Mesodermal cell (in vitro differentiated cells): ENCODE measurements at regions not wholly inside any gene's neighbourhood (a gene's known extent, or its start where the extent isn't known, plus 50 kb on each side); places are given as distances from the start of the nearest gene placed in this dataset.
"Not testable (repeated sequence)": the region's sequence is repeated elsewhere in the genome, so short reads cannot be mapped to it uniquely, and the experiment has no call there.

ENCODE experiments used
- H3K27ac ChIP-seq: 2 replicates; pipeline ENCODE4 v1.7.0; 2013; ENCODE audit warnings: mild to moderate bottlenecking, low read depth, low read length, moderate library complexity; ENCODE audit not compliant: severe bottlenecking
- H3K36me3 ChIP-seq: 2 replicates; pipeline ENCODE4 v1.7.1; 2013; ENCODE audit warnings: mild to moderate bottlenecking, low read length, moderate library complexity; ENCODE audit not compliant: control insufficient read depth, insufficient read depth
- H3K4me1 ChIP-seq: one replicate; pipeline ENCODE4 v1.7.1; 2013; ENCODE audit warnings: mild to moderate bottlenecking, low read length; ENCODE audit not compliant: insufficient read depth, control insufficient read depth, poor library complexity, severe bottlenecking
- H3K4me3 ChIP-seq: 2 replicates; pipeline ENCODE4 v1.7.0; 2013; ENCODE audit warnings: low read length, control low read depth, mild to moderate bottlenecking; ENCODE audit not compliant: insufficient read depth, poor library complexity, severe bottlenecking; ENCODE audit errors: extremely low read depth
- H3K9me3 ChIP-seq: 2 replicates; pipeline ENCODE4 v1.7.1; 2013; ENCODE audit warnings: mild to moderate bottlenecking, low read length, moderate library complexity; ENCODE audit not compliant: control insufficient read depth
- WGBS, 2 experiments: methylation state at CpG; one replicate each; pipeline ENCODE4 v1.1.5; 2013; ENCODE audit warnings: missing lambda C conversion rate in 2 of 2; ENCODE audit not compliant: insufficient coverage in 2 of 2; 5-methylcytosine and 5-hydroxymethylcytosine counted together

DNA sequence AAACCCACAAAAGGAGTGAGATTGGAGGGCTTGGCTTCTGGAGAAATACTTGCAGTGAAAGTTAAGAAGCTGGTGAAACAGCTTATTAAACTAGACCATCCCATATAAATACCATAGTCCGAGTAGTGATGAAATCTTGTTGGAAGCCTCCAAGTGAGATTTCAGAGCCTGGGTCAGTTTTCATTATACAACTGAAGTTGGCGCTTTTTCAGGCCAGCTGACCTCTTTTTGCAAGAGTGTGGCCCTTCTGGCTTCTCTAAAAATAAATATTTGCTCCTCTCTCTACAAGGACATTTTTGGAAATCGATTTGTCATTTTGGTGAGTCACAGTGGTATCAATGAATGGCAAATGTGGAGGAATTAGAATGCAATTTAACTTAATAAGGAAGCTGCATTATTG lies 51.2 kb upstream of the THRB start:
- no peak overlapping the region for H3K27ac ChIP-seq
- H3K4me1 ChIP-seq = no peaks in the 10 kb centered on the region
- H3K36me3 ChIP-seq = no peaks in the 10 kb centered on the region
- no peak overlapping the region for H3K4me3 ChIP-seq
- 86 to 100% methylated on average over 1 to 2 of the region's 3 CpGs for WGBS, 2 experiments
- no peaks in the 10 kb centered on the region for H3K9me3 ChIP-seq

DNA sequence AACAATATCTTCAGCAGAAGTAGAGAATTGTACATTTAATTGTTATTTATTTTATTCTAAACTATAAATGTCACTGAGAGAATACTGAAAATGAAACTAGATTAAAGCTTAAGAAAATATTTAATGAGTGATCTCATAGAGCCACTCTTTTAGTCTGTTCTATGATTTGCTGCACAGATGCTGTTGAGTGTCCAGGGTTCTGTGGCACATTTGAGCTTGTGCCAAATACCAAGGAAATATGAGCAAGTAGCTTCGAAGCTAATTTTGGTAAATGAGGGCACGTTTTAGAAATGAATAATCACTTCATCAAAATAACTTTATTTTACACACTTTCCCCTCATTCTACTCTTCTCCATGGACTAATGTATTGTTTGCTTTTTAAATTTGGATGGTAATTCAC lies 53.6 kb upstream of the THRB start:
- no peak overlapping the region for H3K4me3 ChIP-seq
- H3K36me3 ChIP-seq = no peaks in the 10 kb centered on the region
- no peaks in the 10 kb centered on the region for H3K9me3 ChIP-seq
- WGBS, 2 experiments = no CpG with 5 or more reads among the region's 2 CpGs
- no peak overlapping the region for H3K27ac ChIP-seq
- H3K4me1 ChIP-seq = no peaks in the 10 kb centered on the region

DNA sequence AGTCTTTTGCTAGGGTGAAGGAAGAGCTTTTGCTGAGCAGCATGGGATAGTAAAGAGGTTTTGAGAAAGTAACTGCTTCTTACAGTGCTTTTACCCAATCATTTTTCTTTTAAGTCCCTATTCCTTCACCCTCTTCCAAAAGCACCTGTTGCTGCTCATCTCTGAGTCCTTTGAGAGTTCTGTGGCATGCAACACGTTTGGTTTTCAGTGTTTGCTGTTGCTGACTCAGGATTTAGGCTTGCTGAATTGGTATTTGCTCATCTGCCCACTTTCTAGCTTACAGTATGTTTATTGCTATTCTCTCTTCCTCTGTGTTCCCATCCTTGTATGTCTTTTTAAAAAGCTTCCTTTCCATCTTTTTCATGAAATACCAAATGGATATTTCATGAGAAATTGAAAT lies 55.9 kb upstream of the THRB start:
- no peaks in the 10 kb centered on the region for H3K9me3 ChIP-seq
- H3K36me3 ChIP-seq = no peaks in the 10 kb centered on the region
- WGBS, 2 experiments = 0 to 17% methylated on average over 1 of the region's 1 CpG
- no peak overlapping the region for H3K4me3 ChIP-seq
- H3K27ac ChIP-seq = no peak overlapping the region
- no peaks in the 10 kb centered on the region for H3K4me1 ChIP-seq

DNA sequence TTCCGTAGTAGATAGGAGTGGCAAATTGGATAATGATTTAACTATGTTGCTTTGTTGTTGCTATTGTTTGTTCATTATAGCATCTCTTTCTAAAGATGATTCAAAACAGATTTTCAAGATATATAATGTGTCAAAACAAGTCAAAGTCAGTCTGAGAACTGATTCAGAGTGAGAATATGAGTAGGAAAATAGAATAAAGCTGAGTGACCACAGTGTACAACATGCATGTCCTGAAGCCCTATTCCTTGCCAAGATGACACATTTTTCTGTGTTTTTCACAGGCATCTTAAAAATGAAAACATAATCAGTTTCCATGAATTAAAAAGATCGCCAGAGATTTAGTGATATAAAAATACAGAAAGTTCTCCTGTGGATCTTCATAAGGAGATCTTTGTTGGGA lies 57.0 kb upstream of the THRB start:
- no peak overlapping the region for H3K4me3 ChIP-seq
- no peaks in the 10 kb centered on the region for H3K9me3 ChIP-seq
- H3K27ac ChIP-seq = no peak overlapping the region
- WGBS, 2 experiments = no CpG with 5 or more reads among the region's 2 CpGs
- no peaks in the 10 kb centered on the region for H3K4me1 ChIP-seq
- no peaks in the 10 kb centered on the region for H3K36me3 ChIP-seq

DNA sequence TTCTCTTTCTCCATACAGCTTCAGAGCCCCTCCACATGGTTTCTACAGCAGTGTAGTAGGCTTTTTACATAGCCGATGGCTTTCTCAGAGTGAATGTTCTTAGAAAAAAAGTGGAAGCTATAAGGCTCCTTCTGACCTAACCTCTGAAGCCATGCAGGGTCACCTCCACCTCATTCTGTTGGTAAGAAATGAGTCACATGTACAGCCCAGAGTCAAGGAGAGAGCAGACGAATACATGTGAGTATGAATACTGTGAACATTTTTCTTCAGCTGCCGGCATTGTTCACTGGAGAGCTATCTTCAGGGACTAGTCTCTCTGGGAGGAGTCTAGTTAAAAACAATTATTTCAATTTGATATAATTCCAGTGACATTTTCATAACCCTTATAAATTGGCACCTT lies 68.2 kb upstream of the THRB start:
- H3K9me3 ChIP-seq = peaks cover 6% of the 10 kb centered on the region
- WGBS, 2 experiments = 100% methylated on average over 1 of the region's 3 CpGs; no CpG with 5 or more reads in 1 of the 2 experiments
- H3K36me3 ChIP-seq = no peaks in the 10 kb centered on the region
- no peaks in the 10 kb centered on the region for H3K4me1 ChIP-seq
- no peak overlapping the region for H3K4me3 ChIP-seq
- H3K27ac ChIP-seq = no peak overlapping the region

DNA sequence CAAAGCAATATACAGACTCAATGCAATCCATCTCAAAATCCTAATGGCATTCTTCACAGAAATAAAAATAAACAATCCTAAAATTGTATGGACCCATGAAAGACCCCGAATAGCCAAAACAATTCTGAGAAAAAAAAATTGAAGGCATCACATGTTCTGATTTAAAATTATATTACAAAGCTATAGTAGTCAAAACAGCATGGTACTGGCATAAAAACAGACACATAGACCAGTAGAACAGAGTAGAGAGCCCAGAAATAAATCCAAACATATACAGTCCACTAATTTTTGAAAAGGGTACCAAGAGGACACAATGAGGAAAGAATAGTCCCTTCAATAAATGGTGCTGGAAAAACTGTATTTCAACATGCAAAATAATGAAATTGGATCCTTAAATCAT lies 70.4 kb upstream of the THRB start:
- no CpG with 5 or more reads among the region's 1 CpG for WGBS, 2 experiments
- peaks cover 6% of the 10 kb centered on the region for H3K9me3 ChIP-seq
- H3K4me3 ChIP-seq = no peak overlapping the region
- no peaks in the 10 kb centered on the region for H3K4me1 ChIP-seq
- H3K27ac ChIP-seq = no peak overlapping the region
- H3K36me3 ChIP-seq = no peaks in the 10 kb centered on the region

DNA sequence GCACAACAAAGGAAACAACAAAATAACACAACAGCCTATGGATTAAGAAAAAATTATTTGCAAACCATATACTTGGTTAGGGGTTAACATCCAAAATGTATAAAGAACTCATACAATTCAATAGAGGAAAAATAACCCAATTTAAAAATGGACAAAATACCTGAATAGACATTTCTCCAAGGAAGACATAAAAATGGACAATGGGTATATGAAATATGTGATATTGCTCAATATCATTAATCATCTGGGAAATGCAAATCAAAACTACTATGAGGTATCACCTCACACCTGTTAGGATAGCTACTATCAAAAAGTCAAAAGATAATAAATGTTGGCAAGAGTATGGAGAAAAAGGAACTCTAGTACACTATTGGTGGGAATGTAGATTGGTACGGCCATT lies 71.0 kb upstream of the THRB start:
- WGBS, 2 experiments = no CpG with 5 or more reads among the region's 1 CpG
- no peaks in the 10 kb centered on the region for H3K36me3 ChIP-seq
- no peak overlapping the region for H3K27ac ChIP-seq

DNA sequence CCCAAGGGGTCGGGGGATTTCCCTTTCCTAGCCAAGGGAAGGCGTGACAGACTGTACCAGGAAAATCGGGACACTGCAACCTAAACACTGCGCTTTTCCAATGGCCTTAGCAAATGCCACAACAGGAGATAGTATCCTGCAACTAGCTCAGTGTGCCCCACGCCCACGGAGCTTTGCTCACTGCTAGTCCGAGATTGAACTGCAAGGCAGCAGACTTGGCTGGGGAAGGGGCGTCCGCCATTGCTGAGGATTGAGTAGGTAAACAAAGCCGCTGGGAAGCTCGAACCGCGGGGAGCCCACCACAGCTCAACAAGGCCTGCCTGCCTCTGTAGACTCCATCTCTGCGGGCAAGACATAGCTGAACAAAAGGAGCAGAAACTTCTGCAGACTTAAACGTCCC lies 72.3 kb upstream of the THRB start:
- H3K36me3 ChIP-seq = no peaks in the 10 kb centered on the region
- H3K4me1 ChIP-seq = no peaks in the 10 kb centered on the region
- no peak overlapping the region for H3K27ac ChIP-seq
- WGBS, 2 experiments = 84 to 91% methylated on average over 14 to 15 of the region's 15 CpGs
- peaks cover 6% of the 10 kb centered on the region for H3K9me3 ChIP-seq
- H3K4me3 ChIP-seq = no peak overlapping the region

More for the DNA sequence above, 71.0 kb upstream of the THRB start:
- Histone ChIP-seq H3K4me3 (no peak overlapping the region), H3K4me1 (no peaks in the 10 kb centered on the region), H3K9me3 (peaks cover 6% of the 10 kb centered on the region)

DNA sequence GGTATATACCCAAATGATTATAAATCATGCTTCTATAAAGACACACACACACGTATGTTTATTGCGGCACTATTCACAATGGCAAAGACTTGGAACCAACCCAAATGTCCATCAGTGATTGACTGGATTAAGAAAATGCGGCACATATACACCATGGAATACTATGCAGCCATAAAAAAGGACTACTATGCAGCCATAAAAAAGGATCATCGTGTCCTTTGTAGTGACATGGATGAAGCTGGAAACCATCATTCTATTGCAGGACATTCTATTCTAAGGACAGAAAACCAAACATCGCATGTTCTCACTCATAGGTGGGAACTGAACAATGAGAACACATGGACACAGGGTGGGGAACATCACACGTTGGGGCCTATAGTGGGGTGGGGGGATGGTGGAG lies 77.8 kb upstream of the THRB start:
- not testable (repeated sequence) for H3K9me3 ChIP-seq, H3K4me3 ChIP-seq, H3K36me3 ChIP-seq, H3K4me1 ChIP-seq, H3K27ac ChIP-seq
- WGBS, 2 experiments = 85 to 94% methylated on average over 3 to 5 of the region's 6 CpGs

DNA sequence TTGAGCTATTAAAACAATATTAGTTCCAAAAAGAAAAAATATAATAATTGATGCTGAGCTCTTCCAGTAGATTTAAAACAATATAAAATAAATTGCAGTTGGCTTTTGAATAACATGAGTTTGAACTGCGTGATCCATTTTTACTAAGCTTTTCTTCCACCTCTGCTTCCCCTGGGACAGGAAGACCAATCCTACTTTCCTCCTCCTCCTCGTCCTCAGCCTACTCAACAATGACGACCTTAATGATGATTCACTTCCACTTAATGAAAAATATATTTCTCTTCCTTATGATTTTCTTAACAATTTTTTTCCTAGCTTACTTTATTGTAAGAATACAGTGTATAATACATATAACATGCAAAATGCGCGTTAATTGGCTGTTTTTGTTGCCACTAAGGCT lies 78.9 kb upstream of the THRB start:
- Histone ChIP-seq H3K27ac (no peak overlapping the region), H3K4me3 (no peak overlapping the region), H3K36me3 (no peaks in the 10 kb centered on the region), H3K9me3 (no peaks in the 10 kb centered on the region), H3K4me1 (no peaks in the 10 kb centered on the region)
- WGBS, 2 experiments = 93% methylated on average over 2 to 3 of the region's 5 CpGs

DNA sequence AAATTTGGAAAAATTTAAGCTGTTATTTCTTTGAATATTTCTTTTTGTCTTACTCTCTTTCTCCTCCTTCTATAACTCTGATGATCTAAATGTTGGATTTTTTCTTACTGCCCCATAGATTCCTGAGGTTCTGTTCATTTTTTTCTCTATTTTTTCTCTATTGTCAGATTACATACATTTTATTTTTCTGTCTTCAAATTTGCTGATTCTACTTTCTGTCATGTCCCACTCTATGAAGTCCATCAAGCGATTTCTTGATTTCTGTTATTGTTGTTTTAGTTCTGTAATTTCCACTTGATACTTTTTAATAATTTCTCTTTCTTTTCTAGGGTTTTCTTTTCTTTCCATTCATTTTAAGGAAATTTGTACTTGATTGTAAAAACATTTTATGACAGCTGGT lies 83.7 kb upstream of the THRB start:
- no peaks in the 10 kb centered on the region for H3K9me3 ChIP-seq
- no peak overlapping the region for H3K27ac ChIP-seq
- no peak overlapping the region for H3K4me3 ChIP-seq
- no CpG with 5 or more reads among the region's 1 CpG for WGBS, 2 experiments
- H3K36me3 ChIP-seq = no peaks in the 10 kb centered on the region
- H3K4me1 ChIP-seq = no peaks in the 10 kb centered on the region
